AG10803 (cell line): ENCODE measurements at regions not wholly inside any gene's neighbourhood (a gene's known extent, or its start where the extent isn't known, plus 50 kb on each side); places are given as distances from the start of the nearest gene placed in this dataset.
A peak's percentile ranks its signal among the peaks of the same experiment; 100 is the strongest.

Experiments
- DNase-seq: peaks from one replicate; pipeline ENCODE4 v3.0.0; 2010; ENCODE audit warnings: low read depth
- H3K4me3 ChIP-seq: 2 replicates; pipeline ENCODE4 v1.5.1; 2011; ENCODE audit warnings: mild to moderate bottlenecking, low read length, control low read depth
- TF ChIP-seq, protein P1 (sequence below): conservative IDR thresholded peaks from 2 replicates; pipeline ENCODE4 v1.5.1; 2011; ENCODE audit warnings: mild to moderate bottlenecking, low read length, control low read depth, inconsistent platforms

DNA sequence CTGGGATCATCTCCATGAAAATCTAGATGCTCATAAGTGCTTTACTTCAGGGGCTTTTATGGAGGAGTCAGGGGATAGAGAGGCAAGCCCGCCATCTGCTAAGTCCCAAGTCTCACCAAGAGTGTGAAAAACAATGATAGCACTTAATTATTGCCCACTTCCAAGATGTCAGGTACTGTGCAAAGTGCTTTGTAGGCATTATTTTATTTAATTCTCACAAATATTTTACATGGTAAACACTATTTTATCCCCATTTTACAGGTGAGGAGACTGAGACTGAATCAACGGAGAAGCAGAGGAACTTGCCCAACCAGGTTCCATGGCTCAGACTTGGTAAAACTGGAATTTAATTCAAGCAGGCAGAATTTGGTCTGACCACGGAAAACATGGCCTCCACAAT, 147.5 kb downstream of the ACKR3 start:
- DNase-seq: no peak

DNA sequence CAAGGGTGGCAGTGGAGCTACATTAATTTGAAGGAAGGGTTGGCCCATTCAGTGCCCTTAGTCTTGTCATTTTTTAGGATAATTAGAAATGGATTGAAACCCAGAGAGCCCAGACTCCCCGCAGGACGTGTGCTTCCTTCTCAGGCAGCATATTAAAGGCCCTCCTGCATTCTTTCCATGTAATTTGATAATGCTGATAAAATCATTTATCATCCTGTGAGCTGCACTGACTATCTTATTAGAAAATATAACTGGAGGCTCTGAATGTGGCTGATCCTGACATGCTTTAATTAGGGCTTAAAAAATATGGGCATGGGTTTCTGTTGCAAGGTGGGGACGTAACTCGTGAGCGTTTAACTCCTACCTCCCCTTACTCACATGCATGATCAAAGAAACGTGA, 148.1 kb downstream of the ACKR3 start:
- no peak overlapping the region for H3K4me3 ChIP-seq
- no peak for DNase-seq
- TF ChIP-seq, protein P1, sequence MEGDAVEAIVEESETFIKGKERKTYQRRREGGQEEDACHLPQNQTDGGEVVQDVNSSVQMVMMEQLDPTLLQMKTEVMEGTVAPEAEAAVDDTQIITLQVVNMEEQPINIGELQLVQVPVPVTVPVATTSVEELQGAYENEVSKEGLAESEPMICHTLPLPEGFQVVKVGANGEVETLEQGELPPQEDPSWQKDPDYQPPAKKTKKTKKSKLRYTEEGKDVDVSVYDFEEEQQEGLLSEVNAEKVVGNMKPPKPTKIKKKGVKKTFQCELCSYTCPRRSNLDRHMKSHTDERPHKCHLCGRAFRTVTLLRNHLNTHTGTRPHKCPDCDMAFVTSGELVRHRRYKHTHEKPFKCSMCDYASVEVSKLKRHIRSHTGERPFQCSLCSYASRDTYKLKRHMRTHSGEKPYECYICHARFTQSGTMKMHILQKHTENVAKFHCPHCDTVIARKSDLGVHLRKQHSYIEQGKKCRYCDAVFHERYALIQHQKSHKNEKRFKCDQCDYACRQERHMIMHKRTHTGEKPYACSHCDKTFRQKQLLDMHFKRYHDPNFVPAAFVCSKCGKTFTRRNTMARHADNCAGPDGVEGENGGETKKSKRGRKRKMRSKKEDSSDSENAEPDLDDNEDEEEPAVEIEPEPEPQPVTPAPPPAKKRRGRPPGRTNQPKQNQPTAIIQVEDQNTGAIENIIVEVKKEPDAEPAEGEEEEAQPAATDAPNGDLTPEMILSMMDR: no peak

More for the DNA sequence above, 147.5 kb downstream of the ACKR3 start:
- no peak overlapping the region for H3K4me3 ChIP-seq
- TF ChIP-seq, protein P1: no peak

DNA sequence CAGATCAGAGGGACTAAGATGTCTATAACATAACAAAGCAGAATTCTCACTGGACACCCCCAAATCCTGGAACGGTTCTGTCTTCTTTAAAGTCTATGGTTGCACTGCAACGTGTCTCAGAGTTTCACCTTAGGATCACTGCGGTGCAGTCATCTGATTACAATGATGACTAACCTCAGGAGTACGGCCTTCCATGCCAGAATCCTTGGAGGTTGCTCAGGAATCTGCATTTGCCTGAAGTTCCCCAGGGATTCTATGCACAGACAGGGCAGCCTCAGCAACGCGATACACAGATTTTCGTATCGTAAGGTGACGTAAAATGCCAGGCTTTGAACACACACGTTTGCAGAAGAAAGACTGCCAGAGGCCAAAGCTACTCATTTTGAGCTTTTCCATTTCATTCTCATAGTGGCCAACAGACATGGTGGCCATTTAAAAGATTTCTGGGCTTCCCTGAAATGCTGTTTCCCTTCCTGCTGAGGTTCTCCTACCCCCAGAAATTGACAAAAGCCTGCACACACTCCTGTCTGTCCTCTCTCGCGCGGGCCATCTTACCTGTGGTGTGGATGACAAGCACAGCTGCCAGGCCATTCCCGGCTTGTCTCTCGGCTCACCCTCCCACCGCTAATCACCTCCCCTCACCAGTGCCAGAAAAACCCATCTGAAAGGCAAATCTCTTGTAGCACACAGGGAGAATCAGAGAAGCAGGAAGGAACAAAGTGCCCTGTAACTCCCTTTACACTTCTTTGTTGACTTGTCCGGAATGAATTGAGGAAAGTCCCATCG, 148.8 kb downstream of the ACKR3 start:
- TF ChIP-seq, protein P1: no peak
- H3K4me3 ChIP-seq: no peak overlapping the region
- DNase-seq: peak; percentile 9

DNA sequence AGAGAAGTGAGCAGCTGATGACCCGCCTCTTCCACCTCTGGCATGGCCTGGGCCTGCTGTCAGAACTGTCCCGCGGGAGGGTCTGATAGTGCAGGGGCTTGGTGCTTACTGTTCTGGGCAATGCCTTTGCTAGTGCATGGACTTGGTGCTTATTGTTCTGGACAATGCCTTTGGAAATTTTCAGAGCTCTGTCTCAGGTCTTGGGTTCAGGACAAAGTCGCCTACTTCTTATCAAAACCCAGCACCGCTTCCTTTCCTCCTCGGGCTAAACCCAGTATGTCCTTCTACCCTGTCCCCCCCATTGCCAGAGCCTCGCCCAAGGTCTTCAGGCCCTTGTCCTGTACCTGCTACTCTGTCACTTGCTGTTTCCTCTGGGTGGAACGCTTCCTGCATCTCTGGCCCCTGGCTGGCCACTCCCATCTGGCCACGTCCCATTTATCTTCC, 149.6 kb downstream of the ACKR3 start:
- no peak for DNase-seq
- TF ChIP-seq, protein P1: no peak
- H3K4me3 ChIP-seq: no peak overlapping the region

DNA sequence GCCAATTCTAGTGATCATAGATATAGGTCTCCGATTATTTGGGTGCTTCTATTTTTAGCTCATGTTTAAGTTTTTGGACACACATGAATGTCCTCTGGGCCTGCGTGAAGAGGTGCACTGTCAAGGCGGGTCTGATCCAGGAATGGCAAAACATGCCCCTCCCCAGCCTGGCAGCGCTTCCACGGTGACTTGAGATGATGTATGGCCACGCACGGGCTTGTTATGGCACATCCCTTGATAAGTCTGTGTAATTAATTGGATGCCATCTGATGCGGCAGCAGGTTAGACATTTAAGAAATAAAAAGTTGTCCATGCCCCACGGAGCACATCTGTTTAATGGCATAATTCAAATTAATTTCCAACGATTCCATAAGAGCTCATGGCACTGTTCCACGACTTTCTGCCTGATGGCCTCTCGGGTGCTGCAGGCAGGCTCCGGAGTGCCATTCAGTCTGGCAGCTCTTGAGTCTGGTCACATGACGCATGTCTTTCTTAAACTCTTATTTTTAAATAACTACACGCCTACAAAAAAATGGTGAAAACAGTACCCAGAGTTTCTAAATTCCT, 151.4 kb downstream of the ACKR3 start:
- no peak for DNase-seq
- H3K4me3 ChIP-seq: no peak overlapping the region
- TF ChIP-seq, protein P1: no peak

DNA sequence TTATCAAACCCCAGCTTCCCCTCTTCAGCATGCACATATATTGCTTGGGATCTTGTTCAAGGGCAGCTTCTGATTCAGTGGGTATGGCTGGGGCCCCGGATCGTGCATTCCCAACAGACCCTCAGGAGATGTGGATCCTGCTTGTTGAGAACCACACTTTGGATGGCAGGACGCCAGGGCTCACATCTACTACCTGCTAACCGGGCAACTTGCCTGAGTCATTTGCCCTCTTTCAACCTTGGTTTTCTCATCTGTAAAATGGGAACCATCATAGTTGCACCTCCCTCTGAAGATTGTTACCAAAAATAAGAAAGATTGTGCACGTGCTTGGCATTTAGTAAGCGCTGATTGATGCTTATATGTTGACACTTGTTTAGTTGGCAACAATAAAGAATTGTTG, 154.6 kb downstream of the ACKR3 start:
- DNase-seq: no peak
- no peak overlapping the region for H3K4me3 ChIP-seq
- TF ChIP-seq, protein P1: no peak
